ENCODE measurements at regions not wholly inside any gene's neighbourhood (a gene's known extent, or its start where the extent isn't known, plus 50 kb on each side); places are given as distances from the start of the nearest gene placed in this dataset.

GRCh38 chr2:12642332-12642731, 74.4 kb upstream of the TRIB2 start:
- no peak for TF ChIP-seq CTCF (IDR thresholded peaks at IDR 0.05)
- ATAC-seq, result no peak
- no peak overlapping the region for H3K4me3 ChIP-seq
- no peak for DNase-seq
- no peaks in the 10 kb centered on the region for H3K27me3 ChIP-seq
- no peaks in the 10 kb centered on the region for H3K4me1 ChIP-seq
- H3K36me3 ChIP-seq, result no peaks in the 10 kb centered on the region
- intact Hi-C loops (cut with DNase I), result no loop called here
- peaks cover 0 to 2% of the 10 kb centered on the region in 2 donors for H3K9me3 ChIP-seq
- H3K27ac ChIP-seq, result no peak overlapping the region

- Histone ChIP-seq H3K9me3 (peaks cover 0 to 2% of the 10 kb centered on the region in 2 donors), H3K27me3 (no peaks in the 10 kb centered on the region), H3K4me3 (no peak overlapping the region), H3K27ac (no peak overlapping the region), H3K4me1 (no peaks in the 10 kb centered on the region), H3K36me3 (no peaks in the 10 kb centered on the region)
- DNase-seq, result no peak
- no peak for TF ChIP-seq CTCF (IDR thresholded peaks at IDR 0.05)
- intact Hi-C loops (cut with DNase I), result no loop called here
- ATAC-seq, result no peak
These were observed 73.9 kb upstream of the TRIB2 start for GRCh38 chr2:12642859-12643258.

- peaks cover 0 to 2% of the 10 kb centered on the region in 2 donors for H3K9me3 ChIP-seq
- ATAC-seq, result no peak
- intact Hi-C loops (cut with DNase I), result no loop called here
- no peak for DNase-seq
- H3K36me3 ChIP-seq, result no peaks in the 10 kb centered on the region
- no peaks in the 10 kb centered on the region for H3K4me1 ChIP-seq
- TF ChIP-seq CTCF (IDR thresholded peaks at IDR 0.05), result no peak
- H3K27me3 ChIP-seq, result no peaks in the 10 kb centered on the region
- H3K27ac ChIP-seq, result no peak overlapping the region
- H3K4me3 ChIP-seq, result no peak overlapping the region
These were observed 66.9 kb upstream of the TRIB2 start for GRCh38 chr2:12649602-12650400.

- Histone ChIP-seq H3K36me3 (no peaks in the 10 kb centered on the region), H3K27ac (no peak overlapping the region), H3K4me1 (no peaks in the 10 kb centered on the region), H3K9me3 (no peaks in the 10 kb centered on the region), H3K27me3 (no peaks in the 10 kb centered on the region), H3K4me3 (no peak overlapping the region)
- ATAC-seq (no peak), DNase-seq (no peak)
- intact Hi-C loops (cut with DNase I), result no loop called here
- no peak for TF ChIP-seq CTCF (IDR thresholded peaks at IDR 0.05)
These were observed 65.1 kb upstream of the TRIB2 start for GRCh38 chr2:12651641-12652040.

GRCh38 chr2:12652723-12653122, 64.0 kb upstream of the TRIB2 start:
- Histone ChIP-seq H3K4me1 (no peaks in the 10 kb centered on the region), H3K36me3 (no peaks in the 10 kb centered on the region), H3K9me3 (no peaks in the 10 kb centered on the region), H3K4me3 (no peak overlapping the region), H3K27me3 (no peaks in the 10 kb centered on the region), H3K27ac (no peak overlapping the region)
- ATAC-seq (no peak), DNase-seq (no peak)
- TF ChIP-seq CTCF (IDR thresholded peaks at IDR 0.05), result no peak
- intact Hi-C loops (cut with DNase I), result no loop called here

Data from left lung (tissue), 4 donors.